ENCODE measurements at regions not wholly inside any gene's neighbourhood (a gene's known extent, or its start where the extent isn't known, plus 50 kb on each side); places are given as distances from the start of the nearest gene placed in this dataset.
"Not testable (repeated sequence)": the region's sequence is repeated elsewhere in the genome, so short reads cannot be mapped to it uniquely, and the experiment has no call there.

GRCh38 chr6:28771401-28772267 lies 152.2 kb downstream of the TRIM27 start:
- no peak for DNase-seq

GRCh38 chr6:28772480-28773381 lies 151.1 kb downstream of the TRIM27 start:
- DNase-seq, result no peak

GRCh38 chr6:28774292-28775051 lies 149.3 kb downstream of the TRIM27 start:
- no peak for DNase-seq

GRCh38 chr6:28775052-28775376 lies 148.8 kb downstream of the TRIM27 start:
- DNase-seq, result no peak

- no peak for DNase-seq
These were observed 148.2 kb downstream of the TRIM27 start for GRCh38 chr6:28775405-28776129.

- DNase-seq, result no peak
These were observed 147.3 kb downstream of the TRIM27 start for GRCh38 chr6:28776269-28777146.

- no peak for DNase-seq
These were observed 146.7 kb downstream of the TRIM27 start for GRCh38 chr6:28777147-28777461.

- no peak for DNase-seq
These were observed 141.6 kb downstream of the TRIM27 start for GRCh38 chr6:28782113-28782673.

- no peak for DNase-seq
These were observed 137.7 kb downstream of the TRIM27 start for GRCh38 chr6:28785962-28786679.

- no peak for DNase-seq
These were observed 134.2 kb downstream of the TRIM27 start for GRCh38 chr6:28789553-28790083.

GRCh38 chr6:28791002-28791383 lies 132.8 kb downstream of the TRIM27 start:
- no peak for DNase-seq

- no peak for DNase-seq
These were observed 129.4 kb downstream of the TRIM27 start for GRCh38 chr6:28794175-28795002.

- DNase-seq, result not testable (repeated sequence)
These were observed 123.1 kb downstream of the TRIM27 start for GRCh38 chr6:28800647-28801046.

- no peak for DNase-seq
These were observed 121.1 kb downstream of the TRIM27 start for GRCh38 chr6:28802417-28803336.

- no peak for DNase-seq
These were observed 120.5 kb downstream of the TRIM27 start for GRCh38 chr6:28803337-28803709.

- DNase-seq, result peak; percentile 18
These were observed 116.0 kb downstream of the TRIM27 start for GRCh38 chr6:28807682-28808280.

- DNase-seq, result no peak
These were observed 115.4 kb downstream of the TRIM27 start for GRCh38 chr6:28808383-28808782.
